K562 (cell line): ENCODE measurements at regions not wholly inside any gene's neighbourhood (a gene's known extent, or its start where the extent isn't known, plus 50 kb on each side); places are given as distances from the start of the nearest gene placed in this dataset.

Source experiments
- ATAC-seq: fragments of 200-7000 bp; cut with Tn5 transposase; 3 replicates; pipeline ENCODE4 v1.9.1; 2020; ENCODE audit warnings: moderate library complexity
- BruUV-seq: library from RNA; stranded (reverse); fragments of 400-500 nt; replicated peaks from 2 replicates; lab custom pipeline; 2021; lab: Mats Ljungman, UMichigan
- CTCF ChIA-PET: fragments of 300-600 bp; formaldehyde crosslinking; extraction: SDS; loops from one replicate; lab custom pipeline; 2021; ENCODE audit warnings: low intra/inter-chr PET ratio; lab: Yijun Ruan, JAX
- POLR2A ChIA-PET: fragments of 300-600, 350-650 bp; sonication (Branson Sonifier 250); formaldehyde crosslinking; extraction: SDS; loops from one replicate; lab custom pipeline; 2021; ENCODE audit warnings: antibody characterized with exemption, inconsistent platforms; lab: Yijun Ruan, JAX
- DNase-seq, 4 experiments: peaks; one replicate each; pipeline versions ENCODE4 v3.0.0 to v3.0.0-alpha.2; 2011 to 2018; ENCODE audit warnings: low spot score in 3 of 4, mixed read lengths in 3 of 4; ENCODE audit errors: extremely low read depth in 1 of 4
- FAIRE-seq: peaks from 2 replicates; lab custom pipeline; 2011; peaks lifted over from hg19 to GRCh38; lab: Jason Lieb, UNC
- H2AFZ ChIP-seq: 2 replicates; pipeline ENCODE4 v1.6.0; 2011; ENCODE audit warnings: low read depth, low read length, control low read depth, inconsistent platforms
- H3K27ac ChIP-seq: fragments of 200-600 bp; 3 replicates; pipeline ENCODE4 v1.8.0; 2011; ENCODE audit warnings: low read depth, mild to moderate bottlenecking, control low read depth, inconsistent platforms, low read length, moderate library complexity, mixed read lengths; ENCODE audit errors: extremely low read depth
- H3K27me3 ChIP-seq, 2 experiments: fragments of 300-600 bp in 1 of 2; 2 replicates in 1 of 2; 3 replicates in 1 of 2; pipeline versions ENCODE4 v1.6.0 to v1.8.0; 2011; ENCODE audit warnings: inconsistent platforms in 2 of 2, low read length in 2 of 2, mild to moderate bottlenecking in 1 of 2, mixed read lengths in 1 of 2, moderate library complexity in 1 of 2; ENCODE audit not compliant: control insufficient read depth in 2 of 2, insufficient read depth in 2 of 2
- H3K36me3 ChIP-seq: fragments of 300-600 bp; 3 replicates; pipeline ENCODE4 v1.8.0; 2011; ENCODE audit warnings: mild to moderate bottlenecking, low read length, inconsistent platforms; ENCODE audit not compliant: control insufficient read depth, insufficient read depth
- H3K4me1 ChIP-seq, 2 experiments: fragments of 200-600 bp in 1 of 2; replicated peaks in 1 of 2; 2 replicates in 1 of 2; 3 replicates in 1 of 2; pipeline versions ENCODE4 v1.5.1 to v1.8.0; 2011; ENCODE audit warnings: inconsistent platforms in 2 of 2, low read length in 2 of 2, mild to moderate bottlenecking in 1 of 2, mixed read lengths in 1 of 2, moderate library complexity in 1 of 2; ENCODE audit not compliant: control insufficient read depth in 2 of 2, insufficient read depth in 2 of 2
- H3K4me2 ChIP-seq: 2 replicates; pipeline ENCODE4 v1.6.1; 2011; ENCODE audit warnings: low read length, control low read depth, inconsistent platforms, mixed read lengths; ENCODE audit not compliant: insufficient read depth
- H3K4me3 ChIP-seq: fragments of 200-600 bp; sonication (generic), shearing (Covaris generic); 2 replicates; pipeline ENCODE4 v1.5.1; 2016; ENCODE audit warnings: control low read depth, inconsistent platforms
- H3K79me2 ChIP-seq: fragments of 200-600 bp; 3 replicates; pipeline ENCODE4 v1.8.0; 2011; ENCODE audit warnings: low read length, inconsistent platforms; ENCODE audit not compliant: control insufficient read depth, insufficient read depth
- H3K9ac ChIP-seq, 2 experiments: 2 replicates each; pipeline versions ENCODE4 v1.6.0 to v1.6.1; 2011; ENCODE audit warnings: low read depth in 2 of 2, low read length in 2 of 2, control low read depth in 1 of 2, inconsistent platforms in 1 of 2, mild to moderate bottlenecking in 1 of 2, mixed read lengths in 1 of 2; ENCODE audit not compliant: insufficient read depth in 1 of 2
- H3K9me1 ChIP-seq: one replicate; pipeline ENCODE4 v1.6.0; 2011; ENCODE audit warnings: inconsistent platforms, mild to moderate bottlenecking, low read length, moderate library complexity; ENCODE audit not compliant: control insufficient read depth, insufficient read depth
- H3K9me3 ChIP-seq: replicated peaks from 2 replicates; pipeline ENCODE4 v1.5.1; 2011; ENCODE audit warnings: low read depth, low read length, inconsistent platforms; ENCODE audit not compliant: control insufficient read depth, insufficient read depth
- H4K20me1 ChIP-seq: replicated peaks from 2 replicates; pipeline ENCODE4 v1.6.1; 2011; ENCODE audit warnings: low read length, inconsistent platforms, mixed read lengths; ENCODE audit not compliant: control insufficient read depth, insufficient read depth
- CBX8 ChIP-seq: fragments of 200-600 bp; sonication (generic); IDR thresholded peaks from 2 replicates; pipeline ENCODE4 v1.6.1; 2012; ENCODE audit warnings: borderline replicate concordance, mixed run types, low read depth, mild to moderate bottlenecking, moderate library complexity, mixed read lengths, low read length, control low read depth, inconsistent platforms; ENCODE audit not compliant: poor library complexity, severe bottlenecking; ENCODE audit errors: extremely low read depth
- ETV6 ChIP-seq, 3 experiments: fragments of 150-350 bp in 1 of 3; sonication (generic) in 1 of 3; formaldehyde crosslinking in 1 of 3; IDR thresholded peaks; 2 replicates each; pipeline versions ENCODE4 v1.6.1 to v1.8.0; 2014 to 2022; ENCODE audit warnings: borderline replicate concordance in 2 of 3, low read depth in 2 of 3, antibody characterized with exemption in 1 of 3, low read length in 1 of 3, mild to moderate bottlenecking in 1 of 3, missing genetic modification reagents in 1 of 3
- NBN ChIP-seq: fragments of 450-650 bp; IDR thresholded peaks from 2 replicates; pipeline ENCODE4 v1.6.1; 2016; ENCODE audit warnings: low read depth, mild to moderate bottlenecking
- NR1H2 ChIP-seq: sonication (generic); formaldehyde crosslinking; IDR thresholded peaks from 2 replicates; pipeline ENCODE4 v1.4.0; 2020; ENCODE audit warnings: mild to moderate bottlenecking, missing genetic modification reagents
- SMC3 ChIP-seq: conservative IDR thresholded peaks from 2 replicates; pipeline ENCODE4 v1.6.1; 2011; ENCODE audit warnings: low read depth, low read length, improper control_type of control experiment; ENCODE audit not compliant: insufficient read depth
- in situ Hi-C: fragments of 300-500 bp; cut with MboI; formaldehyde crosslinking; loops from 4 replicates; pipeline ENCODE4 v1.15.0; 2018; ENCODE audit warnings: inconsistent platforms, mixed read lengths
- intact Hi-C: fragments of 100-400 bp; cut with micrococcal nuclease; formaldehyde crosslinking; loops from 2 replicates; pipeline ENCODE4 v1.14.2; 2022
- TF ChIP-seq, protein P1 (sequence below): fragments of 200-800 bp; sonication (Bioruptor generic); IDR thresholded peaks from 2 replicates; pipeline ENCODE4 v1.6.1; 2016; ENCODE audit warnings: missing genetic modification characterization, missing compliant biosample characterization
- TF ChIP-seq, protein P2 (sequence below): sonication (generic); formaldehyde crosslinking; IDR thresholded peaks from 2 replicates; pipeline ENCODE4 v1.8.1; 2023; ENCODE audit warnings: mild to moderate bottlenecking, missing genetic modification reagents
- TF ChIP-seq, protein P3 (sequence below): fragments of 450-650 bp; IDR thresholded peaks from 2 replicates; pipeline ENCODE4 v1.6.1; 2016; ENCODE audit warnings: borderline replicate concordance
- TF ChIP-seq, protein P4 (sequence below): fragments of 200-400 bp; formaldehyde crosslinking; IDR thresholded peaks from 2 replicates; pipeline ENCODE4 v1.6.1; 2017; ENCODE audit warnings: mild to moderate bottlenecking, low read depth, low read length, moderate library complexity

DNA sequence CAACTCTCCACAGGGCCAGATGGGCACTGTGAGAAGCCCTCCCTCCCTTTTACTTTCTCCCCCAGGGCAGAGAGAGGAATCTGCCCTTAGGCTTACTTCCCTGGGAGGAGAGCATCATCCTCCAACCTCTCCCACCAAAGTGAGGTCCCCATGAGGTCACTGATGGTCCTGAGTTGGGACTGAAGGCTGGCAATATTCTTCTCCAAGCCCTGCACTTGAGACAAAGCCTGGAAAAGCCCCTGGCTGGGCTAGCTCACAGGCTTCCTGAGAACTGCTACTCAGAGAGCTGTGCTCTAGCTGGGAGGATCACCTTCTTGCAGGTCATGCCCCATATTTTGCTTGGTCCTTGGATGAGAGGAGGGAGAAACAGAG, 110.0 kb upstream of the MEF2A start:
- no peak overlapping the region for H3K4me2 ChIP-seq
- no peak overlapping the region for H3K4me3 ChIP-seq
- ChIA-PET CTCF (no interaction called here), POLR2A (interaction anchor here (0.6 to 1.3 kb wide), 3 partner anchors 12 to 548 kb away, joined by 3 to 4 read pairs (median 3); no protein-coding TSS in a partner anchor)
- H4K20me1 ChIP-seq, result peaks cover 4% of the 10 kb centered on the region; the same call in 1 of the 2 replicates
- no peak overlapping the region for H2AFZ ChIP-seq
- H3K4me1 ChIP-seq, result peaks cover 0 to 7% of the 10 kb centered on the region in 2 experiments; a peak in 3 of 5 replicates
- intact Hi-C loops, result no loop called here
- no peaks in the 10 kb centered on the region for H3K79me2 ChIP-seq
- H3K9me3 ChIP-seq, result no peaks in the 10 kb centered on the region
- in situ Hi-C loops, result no loop called here
- no peak overlapping the region for H3K27ac ChIP-seq
- FAIRE-seq (no peak), DNase-seq (no peak), ATAC-seq (no peak)
- peaks cover 21 to 47% of the 10 kb centered on the region in 2 experiments; a peak in 4 of 5 replicates for H3K27me3 ChIP-seq
- no peaks in the 10 kb centered on the region for H3K36me3 ChIP-seq
- no peak overlapping the region for H3K9ac ChIP-seq
- no TSS peak for BruUV-seq
- no peaks in the 10 kb centered on the region for H3K9me1 ChIP-seq
- no peak for TF ChIP-seq CBX8
- TF ChIP-seq, protein P1, sequence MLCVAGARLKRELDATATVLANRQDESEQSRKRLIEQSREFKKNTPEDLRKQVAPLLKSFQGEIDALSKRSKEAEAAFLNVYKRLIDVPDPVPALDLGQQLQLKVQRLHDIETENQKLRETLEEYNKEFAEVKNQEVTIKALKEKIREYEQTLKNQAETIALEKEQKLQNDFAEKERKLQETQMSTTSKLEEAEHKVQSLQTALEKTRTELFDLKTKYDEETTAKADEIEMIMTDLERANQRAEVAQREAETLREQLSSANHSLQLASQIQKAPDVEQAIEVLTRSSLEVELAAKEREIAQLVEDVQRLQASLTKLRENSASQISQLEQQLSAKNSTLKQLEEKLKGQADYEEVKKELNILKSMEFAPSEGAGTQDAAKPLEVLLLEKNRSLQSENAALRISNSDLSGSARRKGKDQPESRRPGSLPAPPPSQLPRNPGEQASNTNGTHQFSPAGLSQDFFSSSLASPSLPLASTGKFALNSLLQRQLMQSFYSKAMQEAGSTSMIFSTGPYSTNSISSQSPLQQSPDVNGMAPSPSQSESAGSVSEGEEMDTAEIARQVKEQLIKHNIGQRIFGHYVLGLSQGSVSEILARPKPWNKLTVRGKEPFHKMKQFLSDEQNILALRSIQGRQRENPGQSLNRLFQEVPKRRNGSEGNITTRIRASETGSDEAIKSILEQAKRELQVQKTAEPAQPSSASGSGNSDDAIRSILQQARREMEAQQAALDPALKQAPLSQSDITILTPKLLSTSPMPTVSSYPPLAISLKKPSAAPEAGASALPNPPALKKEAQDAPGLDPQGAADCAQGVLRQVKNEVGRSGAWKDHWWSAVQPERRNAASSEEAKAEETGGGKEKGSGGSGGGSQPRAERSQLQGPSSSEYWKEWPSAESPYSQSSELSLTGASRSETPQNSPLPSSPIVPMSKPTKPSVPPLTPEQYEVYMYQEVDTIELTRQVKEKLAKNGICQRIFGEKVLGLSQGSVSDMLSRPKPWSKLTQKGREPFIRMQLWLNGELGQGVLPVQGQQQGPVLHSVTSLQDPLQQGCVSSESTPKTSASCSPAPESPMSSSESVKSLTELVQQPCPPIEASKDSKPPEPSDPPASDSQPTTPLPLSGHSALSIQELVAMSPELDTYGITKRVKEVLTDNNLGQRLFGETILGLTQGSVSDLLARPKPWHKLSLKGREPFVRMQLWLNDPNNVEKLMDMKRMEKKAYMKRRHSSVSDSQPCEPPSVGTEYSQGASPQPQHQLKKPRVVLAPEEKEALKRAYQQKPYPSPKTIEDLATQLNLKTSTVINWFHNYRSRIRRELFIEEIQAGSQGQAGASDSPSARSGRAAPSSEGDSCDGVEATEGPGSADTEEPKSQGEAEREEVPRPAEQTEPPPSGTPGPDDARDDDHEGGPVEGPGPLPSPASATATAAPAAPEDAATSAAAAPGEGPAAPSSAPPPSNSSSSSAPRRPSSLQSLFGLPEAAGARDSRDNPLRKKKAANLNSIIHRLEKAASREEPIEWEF (CRISPR knock-in tag), result no peak
- TF ChIP-seq NBN, result no peak
- TF ChIP-seq, protein P2, sequence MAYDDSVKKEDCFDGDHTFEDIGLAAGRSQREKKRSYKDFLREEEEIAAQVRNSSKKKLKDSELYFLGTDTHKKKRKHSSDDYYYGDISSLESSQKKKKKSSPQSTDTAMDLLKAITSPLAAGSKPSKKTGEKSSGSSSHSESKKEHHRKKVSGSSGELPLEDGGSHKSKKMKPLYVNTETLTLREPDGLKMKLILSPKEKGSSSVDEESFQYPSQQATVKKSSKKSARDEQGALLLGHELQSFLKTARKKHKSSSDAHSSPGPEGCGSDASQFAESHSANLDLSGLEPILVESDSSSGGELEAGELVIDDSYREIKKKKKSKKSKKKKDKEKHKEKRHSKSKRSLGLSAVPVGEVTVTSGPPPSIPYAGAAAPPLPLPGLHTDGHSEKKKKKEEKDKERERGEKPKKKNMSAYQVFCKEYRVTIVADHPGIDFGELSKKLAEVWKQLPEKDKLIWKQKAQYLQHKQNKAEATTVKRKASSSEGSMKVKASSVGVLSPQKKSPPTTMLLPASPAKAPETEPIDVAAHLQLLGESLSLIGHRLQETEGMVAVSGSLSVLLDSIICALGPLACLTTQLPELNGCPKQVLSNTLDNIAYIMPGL (CRISPR knock-in tag), result no peak
- TF ChIP-seq, protein P3, sequence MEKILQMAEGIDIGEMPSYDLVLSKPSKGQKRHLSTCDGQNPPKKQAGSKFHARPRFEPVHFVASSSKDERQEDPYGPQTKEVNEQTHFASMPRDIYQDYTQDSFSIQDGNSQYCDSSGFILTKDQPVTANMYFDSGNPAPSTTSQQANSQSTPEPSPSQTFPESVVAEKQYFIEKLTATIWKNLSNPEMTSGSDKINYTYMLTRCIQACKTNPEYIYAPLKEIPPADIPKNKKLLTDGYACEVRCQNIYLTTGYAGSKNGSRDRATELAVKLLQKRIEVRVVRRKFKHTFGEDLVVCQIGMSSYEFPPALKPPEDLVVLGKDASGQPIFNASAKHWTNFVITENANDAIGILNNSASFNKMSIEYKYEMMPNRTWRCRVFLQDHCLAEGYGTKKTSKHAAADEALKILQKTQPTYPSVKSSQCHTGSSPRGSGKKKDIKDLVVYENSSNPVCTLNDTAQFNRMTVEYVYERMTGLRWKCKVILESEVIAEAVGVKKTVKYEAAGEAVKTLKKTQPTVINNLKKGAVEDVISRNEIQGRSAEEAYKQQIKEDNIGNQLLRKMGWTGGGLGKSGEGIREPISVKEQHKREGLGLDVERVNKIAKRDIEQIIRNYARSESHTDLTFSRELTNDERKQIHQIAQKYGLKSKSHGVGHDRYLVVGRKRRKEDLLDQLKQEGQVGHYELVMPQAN, result no peak
- TF ChIP-seq SMC3, result no peak
- TF ChIP-seq, protein P4, sequence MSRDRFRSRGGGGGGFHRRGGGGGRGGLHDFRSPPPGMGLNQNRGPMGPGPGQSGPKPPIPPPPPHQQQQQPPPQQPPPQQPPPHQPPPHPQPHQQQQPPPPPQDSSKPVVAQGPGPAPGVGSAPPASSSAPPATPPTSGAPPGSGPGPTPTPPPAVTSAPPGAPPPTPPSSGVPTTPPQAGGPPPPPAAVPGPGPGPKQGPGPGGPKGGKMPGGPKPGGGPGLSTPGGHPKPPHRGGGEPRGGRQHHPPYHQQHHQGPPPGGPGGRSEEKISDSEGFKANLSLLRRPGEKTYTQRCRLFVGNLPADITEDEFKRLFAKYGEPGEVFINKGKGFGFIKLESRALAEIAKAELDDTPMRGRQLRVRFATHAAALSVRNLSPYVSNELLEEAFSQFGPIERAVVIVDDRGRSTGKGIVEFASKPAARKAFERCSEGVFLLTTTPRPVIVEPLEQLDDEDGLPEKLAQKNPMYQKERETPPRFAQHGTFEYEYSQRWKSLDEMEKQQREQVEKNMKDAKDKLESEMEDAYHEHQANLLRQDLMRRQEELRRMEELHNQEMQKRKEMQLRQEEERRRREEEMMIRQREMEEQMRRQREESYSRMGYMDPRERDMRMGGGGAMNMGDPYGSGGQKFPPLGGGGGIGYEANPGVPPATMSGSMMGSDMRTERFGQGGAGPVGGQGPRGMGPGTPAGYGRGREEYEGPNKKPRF, result no peak
- no peak for TF ChIP-seq NR1H2 (CRISPR knock-in tag)
- TF ChIP-seq ETV6 (IDR thresholded peaks at IDR 0.05; ENCODE audit: borderline replicate concordance in 1 of 2, low read depth in 2 of 2, low read length in 1 of 2), result no peak
- TF ChIP-seq ETV6 (CRISPR knock-in tag; IDR thresholded peaks at IDR 0.05; ENCODE audit: borderline replicate concordance), result no peak
